SK-N-SH (cell line): ENCODE measurements at regions not wholly inside any gene's neighbourhood (a gene's known extent, or its start where the extent isn't known, plus 50 kb on each side); places are given as distances from the start of the nearest gene placed in this dataset.

Experiments
- CTCF ChIA-PET: fragments of 300-600, 350-600 bp; formaldehyde crosslinking; extraction: SDS; loops from one replicate; lab custom pipeline; 2021; lab: Yijun Ruan, JAX
- POLR2A ChIA-PET: fragments of 350-600 bp; sonication (Branson Sonifier 250); formaldehyde crosslinking; extraction: SDS; loops from one replicate; lab custom pipeline; 2020; ENCODE audit warnings: antibody characterized with exemption, inconsistent platforms; lab: Yijun Ruan, JAX
- DNase-seq: peaks from one replicate; pipeline ENCODE4 v3.0.0; 2012
- H2AFZ ChIP-seq: fragments of 200-600 bp; sonication (generic); 2 replicates; pipeline ENCODE4 v1.8.1; 2016; ENCODE audit warnings: antibody characterized with exemption, mild to moderate bottlenecking, low read depth
- H3F3A ChIP-seq: fragments of 200-600 bp; sonication (generic); replicated peaks from 2 replicates; pipeline ENCODE3; 2016; ENCODE audit warnings: antibody characterized with exemption, mild to moderate bottlenecking; ENCODE audit not compliant: insufficient read depth
- H3K27ac ChIP-seq, 2 experiments: fragments of 200-500 bp in 1 of 2; fragments of 200-600 bp in 1 of 2; sonication (Bioruptor generic) in 1 of 2; sonication (generic), shearing (Covaris generic) in 1 of 2; 2 replicates each; pipeline versions ENCODE4 v1.5.1 to v1.6.1; 2014 to 2016; ENCODE audit warnings: low read depth in 2 of 2, inconsistent platforms in 1 of 2, low read length in 1 of 2, mild to moderate bottlenecking in 1 of 2, mixed read lengths in 1 of 2
- H3K27me3 ChIP-seq: fragments of 200-600 bp; sonication (generic), shearing (Covaris generic); 2 replicates; pipeline ENCODE4 v1.6.1; 2016; ENCODE audit warnings: mixed run types; ENCODE audit not compliant: insufficient read depth
- H3K36me3 ChIP-seq, 2 experiments: fragments of 200-500 bp in 1 of 2; fragments of 200-600 bp in 1 of 2; sonication (Bioruptor generic) in 1 of 2; sonication (generic) in 1 of 2; replicated peaks in 1 of 2; 2 replicates each; pipeline versions ENCODE3 to v1.5.1; 2014 to 2016; ENCODE audit warnings: low read length in 1 of 2, mild to moderate bottlenecking in 1 of 2; ENCODE audit not compliant: insufficient read depth in 2 of 2, control insufficient read depth in 1 of 2
- H3K4me1 ChIP-seq, 2 experiments: fragments of 200-500 bp in 1 of 2; fragments of 200-600 bp in 1 of 2; sonication (Bioruptor generic) in 1 of 2; sonication (generic), shearing (Covaris generic) in 1 of 2; 2 replicates each; pipeline versions ENCODE4 v1.5.1 to v1.6.1; 2014 to 2016; ENCODE audit warnings: low read depth in 1 of 2, low read length in 1 of 2, mixed run types in 1 of 2; ENCODE audit not compliant: insufficient read depth in 2 of 2, control insufficient read depth in 1 of 2
- H3K4me2 ChIP-seq: fragments of 200-600 bp; sonication (generic), shearing (Covaris generic); 2 replicates; pipeline ENCODE4 v1.6.1; 2017; ENCODE audit warnings: mixed run types
- H3K4me3 ChIP-seq, 2 experiments: fragments of 200-500 bp in 1 of 2; fragments of 200-600 bp in 1 of 2; sonication (Bioruptor generic) in 1 of 2; sonication (generic), shearing (Covaris generic) in 1 of 2; 2 replicates each; pipeline versions ENCODE4 v1.5.1 to v1.8.1; 2014 to 2016; ENCODE audit warnings: low read depth in 2 of 2, inconsistent platforms in 1 of 2, low read length in 1 of 2, mild to moderate bottlenecking in 1 of 2, mixed read lengths in 1 of 2, moderate library complexity in 1 of 2
- H3K79me2 ChIP-seq: fragments of 200-600 bp; sonication (generic); 2 replicates; pipeline ENCODE4 v1.8.1; 2017; ENCODE audit warnings: mild to moderate bottlenecking; ENCODE audit not compliant: insufficient read depth
- H3K9ac ChIP-seq: fragments of 200-600 bp; sonication (generic); 2 replicates; pipeline ENCODE4 v1.6.1; 2017; ENCODE audit warnings: mixed run types
- H3K9me2 ChIP-seq: fragments of 200-600 bp; sonication (generic); 2 replicates; pipeline ENCODE4 v1.6.1; 2017; ENCODE audit warnings: mixed run types
- H3K9me3 ChIP-seq: fragments of 200-600 bp; sonication (generic); 2 replicates; pipeline ENCODE4 v1.6.1; 2017; ENCODE audit warnings: mixed run types, mild to moderate bottlenecking, moderate library complexity
- H4K20me1 ChIP-seq: fragments of 200-600 bp; sonication (generic); 2 replicates; pipeline ENCODE4 v1.6.1; 2017; ENCODE audit warnings: mild to moderate bottlenecking, mixed run types; ENCODE audit not compliant: insufficient read depth
- ELF1 ChIP-seq: IDR thresholded peaks from 2 replicates; pipeline ENCODE4 v1.4.0; 2012
- EP300 ChIP-seq, 2 experiments: IDR thresholded peaks; 2 replicates each; pipeline versions ENCODE4 v1.4.0 to v1.6.1; 2012; ENCODE audit warnings: borderline replicate concordance in 1 of 2, low read depth in 1 of 2, low read length in 1 of 2
- JUND ChIP-seq: IDR thresholded peaks from 2 replicates; pipeline ENCODE4 v1.4.0; 2012
- MXI1 ChIP-seq: IDR thresholded peaks from 2 replicates; pipeline ENCODE4 v1.6.1; 2012; ENCODE audit warnings: mild to moderate bottlenecking, low read depth, low read length, improper control_type of control experiment
- PBX3 ChIP-seq: IDR thresholded peaks from 2 replicates; pipeline ENCODE4; 2012
- RAD21 ChIP-seq: IDR thresholded peaks from 2 replicates; pipeline ENCODE4 v1.6.1; 2012; ENCODE audit warnings: mild to moderate bottlenecking, low read length
- RCOR1 ChIP-seq: fragments of 150-350 bp; IDR thresholded peaks from 2 replicates; pipeline ENCODE4 v1.6.1; 2017; ENCODE audit warnings: antibody characterized with exemption, low read length
- RFX5 ChIP-seq: IDR thresholded peaks from 2 replicates; pipeline ENCODE4 v1.6.1; 2012; ENCODE audit warnings: mild to moderate bottlenecking, improper control_type of control experiment, low read length
- RXRA ChIP-seq: IDR thresholded peaks from 2 replicates; pipeline ENCODE4 v1.4.0; 2012; ENCODE audit warnings: low read depth, mild to moderate bottlenecking, borderline replicate concordance
- SMC3 ChIP-seq: IDR thresholded peaks from 2 replicates; pipeline ENCODE4 v1.6.1; 2012; ENCODE audit warnings: low read depth, low read length, improper control_type of control experiment
- TAF1 ChIP-seq: IDR thresholded peaks from 2 replicates; pipeline ENCODE4 v1.6.1; 2012; ENCODE audit warnings: low read depth, mild to moderate bottlenecking, low read length, moderate library complexity, borderline replicate concordance
- TCF12 ChIP-seq: IDR thresholded peaks from 2 replicates; pipeline ENCODE4 v1.4.0; 2012
- TEAD4 ChIP-seq: IDR thresholded peaks from 2 replicates; pipeline ENCODE4 v1.4.0; 2012; ENCODE audit warnings: mild to moderate bottlenecking, borderline replicate concordance; ENCODE audit not compliant: insufficient read depth
- USF2 ChIP-seq: fragments of 150-350 bp; IDR thresholded peaks from 2 replicates; pipeline ENCODE4 v1.6.1; 2017; ENCODE audit warnings: antibody characterized with exemption, low read length, low read depth, borderline replicate concordance
- WGBS: methylation state at CpG from one replicate; pipeline ENCODE4 v1.1.6; 2017; ENCODE audit warnings: low lambda C conversion rate; 5-methylcytosine and 5-hydroxymethylcytosine counted together
- TF ChIP-seq, protein P1 (sequence below): IDR thresholded peaks from 2 replicates; pipeline ENCODE4 v1.4.0; 2012; ENCODE audit warnings: low read depth, borderline replicate concordance
- TF ChIP-seq, protein P2 (sequence below): IDR thresholded peaks from 2 replicates; pipeline ENCODE4 v1.4.0; 2012; ENCODE audit warnings: low read depth, borderline replicate concordance
- TF ChIP-seq, protein P3 (sequence below): fragments of 200-600 bp; sonication (generic); IDR thresholded peaks from 2 replicates; pipeline ENCODE4 v1.6.1; 2017; ENCODE audit warnings: antibody characterized with exemption, mild to moderate bottlenecking, moderate library complexity
- TF ChIP-seq, protein P4 (sequence below): fragments of 150-350 bp; IDR thresholded peaks from 2 replicates; pipeline ENCODE4 v1.6.1; 2016; ENCODE audit warnings: mild to moderate bottlenecking, low read depth, low read length

DNA sequence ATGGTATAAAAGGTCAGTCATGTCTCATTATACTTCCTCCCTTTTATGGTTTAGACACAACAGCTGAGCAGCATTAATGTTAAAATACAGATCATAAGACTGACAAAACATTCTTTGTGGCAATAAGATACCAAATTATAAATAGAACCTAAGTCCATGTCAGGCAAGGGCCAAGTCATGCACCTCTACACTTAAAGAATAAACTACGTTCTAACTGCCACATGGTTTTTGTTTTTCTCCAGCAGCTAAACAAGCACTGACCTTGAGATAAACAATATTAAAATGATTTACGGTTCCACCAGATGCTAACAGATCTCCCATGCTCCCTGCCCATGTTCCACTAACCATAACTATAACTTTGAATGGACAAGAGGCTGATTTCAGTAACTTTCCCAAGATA lies 368.6 kb upstream of the TFPI start:
- 61% methylated on average over 2 of the region's 2 CpGs for WGBS
- no peak overlapping the region for H3K9ac ChIP-seq
- H3K27me3 ChIP-seq = no peaks in the 10 kb centered on the region
- CTCF ChIA-PET = no interaction called here
- no peak overlapping the region for H3K4me2 ChIP-seq
- no peak for DNase-seq
- H4K20me1 ChIP-seq = no peaks in the 10 kb centered on the region
- no peaks in the 10 kb centered on the region for H3K9me2 ChIP-seq
- no peak overlapping the region for H3K4me3 ChIP-seq
- no peak overlapping the region for H2AFZ ChIP-seq
- H3K9me3 ChIP-seq = no peaks in the 10 kb centered on the region
- POLR2A ChIA-PET = no interaction called here
- TF ChIP-seq TCF12 (no peak), USF2 (no peak), MXI1 (no peak), JUND (no peak), PBX3 (no peak), RXRA (no peak), EP300 (IDR thresholded peaks at IDR 0.05; ENCODE audit: borderline replicate concordance in 1 of 2, low read depth in 1 of 2, low read length in 1 of 2) (no peak), RAD21 (no peak), TAF1 (no peak), ELF1 (no peak), RFX5 (no peak), TEAD4 (no peak), RCOR1 (no peak), SMC3 (no peak)
- TF ChIP-seq, protein P1, sequence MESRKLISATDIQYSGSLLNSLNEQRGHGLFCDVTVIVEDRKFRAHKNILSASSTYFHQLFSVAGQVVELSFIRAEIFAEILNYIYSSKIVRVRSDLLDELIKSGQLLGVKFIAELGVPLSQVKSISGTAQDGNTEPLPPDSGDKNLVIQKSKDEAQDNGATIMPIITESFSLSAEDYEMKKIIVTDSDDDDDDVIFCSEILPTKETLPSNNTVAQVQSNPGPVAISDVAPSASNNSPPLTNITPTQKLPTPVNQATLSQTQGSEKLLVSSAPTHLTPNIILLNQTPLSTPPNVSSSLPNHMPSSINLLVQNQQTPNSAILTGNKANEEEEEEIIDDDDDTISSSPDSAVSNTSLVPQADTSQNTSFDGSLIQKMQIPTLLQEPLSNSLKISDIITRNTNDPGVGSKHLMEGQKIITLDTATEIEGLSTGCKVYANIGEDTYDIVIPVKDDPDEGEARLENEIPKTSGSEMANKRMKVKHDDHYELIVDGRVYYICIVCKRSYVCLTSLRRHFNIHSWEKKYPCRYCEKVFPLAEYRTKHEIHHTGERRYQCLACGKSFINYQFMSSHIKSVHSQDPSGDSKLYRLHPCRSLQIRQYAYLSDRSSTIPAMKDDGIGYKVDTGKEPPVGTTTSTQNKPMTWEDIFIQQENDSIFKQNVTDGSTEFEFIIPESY = no peak
- TF ChIP-seq, protein P2, sequence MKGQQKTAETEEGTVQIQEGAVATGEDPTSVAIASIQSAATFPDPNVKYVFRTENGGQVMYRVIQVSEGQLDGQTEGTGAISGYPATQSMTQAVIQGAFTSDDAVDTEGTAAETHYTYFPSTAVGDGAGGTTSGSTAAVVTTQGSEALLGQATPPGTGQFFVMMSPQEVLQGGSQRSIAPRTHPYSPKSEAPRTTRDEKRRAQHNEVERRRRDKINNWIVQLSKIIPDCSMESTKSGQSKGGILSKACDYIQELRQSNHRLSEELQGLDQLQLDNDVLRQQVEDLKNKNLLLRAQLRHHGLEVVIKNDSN = no peak
- TF ChIP-seq, protein P3, sequence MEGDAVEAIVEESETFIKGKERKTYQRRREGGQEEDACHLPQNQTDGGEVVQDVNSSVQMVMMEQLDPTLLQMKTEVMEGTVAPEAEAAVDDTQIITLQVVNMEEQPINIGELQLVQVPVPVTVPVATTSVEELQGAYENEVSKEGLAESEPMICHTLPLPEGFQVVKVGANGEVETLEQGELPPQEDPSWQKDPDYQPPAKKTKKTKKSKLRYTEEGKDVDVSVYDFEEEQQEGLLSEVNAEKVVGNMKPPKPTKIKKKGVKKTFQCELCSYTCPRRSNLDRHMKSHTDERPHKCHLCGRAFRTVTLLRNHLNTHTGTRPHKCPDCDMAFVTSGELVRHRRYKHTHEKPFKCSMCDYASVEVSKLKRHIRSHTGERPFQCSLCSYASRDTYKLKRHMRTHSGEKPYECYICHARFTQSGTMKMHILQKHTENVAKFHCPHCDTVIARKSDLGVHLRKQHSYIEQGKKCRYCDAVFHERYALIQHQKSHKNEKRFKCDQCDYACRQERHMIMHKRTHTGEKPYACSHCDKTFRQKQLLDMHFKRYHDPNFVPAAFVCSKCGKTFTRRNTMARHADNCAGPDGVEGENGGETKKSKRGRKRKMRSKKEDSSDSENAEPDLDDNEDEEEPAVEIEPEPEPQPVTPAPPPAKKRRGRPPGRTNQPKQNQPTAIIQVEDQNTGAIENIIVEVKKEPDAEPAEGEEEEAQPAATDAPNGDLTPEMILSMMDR = no peak
- TF ChIP-seq, protein P4, sequence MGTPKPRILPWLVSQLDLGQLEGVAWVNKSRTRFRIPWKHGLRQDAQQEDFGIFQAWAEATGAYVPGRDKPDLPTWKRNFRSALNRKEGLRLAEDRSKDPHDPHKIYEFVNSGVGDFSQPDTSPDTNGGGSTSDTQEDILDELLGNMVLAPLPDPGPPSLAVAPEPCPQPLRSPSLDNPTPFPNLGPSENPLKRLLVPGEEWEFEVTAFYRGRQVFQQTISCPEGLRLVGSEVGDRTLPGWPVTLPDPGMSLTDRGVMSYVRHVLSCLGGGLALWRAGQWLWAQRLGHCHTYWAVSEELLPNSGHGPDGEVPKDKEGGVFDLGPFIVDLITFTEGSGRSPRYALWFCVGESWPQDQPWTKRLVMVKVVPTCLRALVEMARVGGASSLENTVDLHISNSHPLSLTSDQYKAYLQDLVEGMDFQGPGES = no peak
- H3K79me2 ChIP-seq = no peaks in the 10 kb centered on the region
- no peaks in the 10 kb centered on the region for H3F3A ChIP-seq
- H3K4me1 ChIP-seq = no peaks in the 10 kb centered on the region
- H3K36me3 ChIP-seq = no peaks in the 10 kb centered on the region
- H3K27ac ChIP-seq = no peak overlapping the region
